Astrocyte (in vitro differentiated cells and primary cell): ENCODE measurements at regions not wholly inside any gene's neighbourhood (a gene's known extent, or its start where the extent isn't known, plus 50 kb on each side); places are given as distances from the start of the nearest gene placed in this dataset.

Experiments used
- CTCF ChIP-seq: IDR thresholded peaks from 2 replicates; pipeline ENCODE4 v1.5.1; 2011; ENCODE audit warnings: low read depth, mild to moderate bottlenecking, inconsistent platforms, low read length, moderate library complexity; ENCODE audit not compliant: insufficient read depth
- EZH2 ChIP-seq: IDR thresholded peaks from 2 replicates; pipeline ENCODE4 v1.6.1; 2012; ENCODE audit warnings: mild to moderate bottlenecking, low read length, inconsistent platforms; ENCODE audit not compliant: insufficient read depth

GRCh38 chr2:56009758-56010458 lies 86.3 kb upstream of the EFEMP1 start:
- TF ChIP-seq CTCF (peak; percentile 59), EZH2 (no peak)
